SK-N-SH (cell line): ENCODE measurements at regions not wholly inside any gene's neighbourhood (a gene's known extent, or its start where the extent isn't known, plus 50 kb on each side); places are given as distances from the start of the nearest gene placed in this dataset.

Experiments
- CTCF ChIP-seq: fragments of 200-600 bp; sonication (generic); IDR thresholded peaks from 2 replicates; pipeline ENCODE4 v1.6.1; 2017; ENCODE audit warnings: antibody characterized with exemption, mild to moderate bottlenecking, moderate library complexity
- FOSL2 ChIP-seq: IDR thresholded peaks from 2 replicates; pipeline ENCODE4 v1.4.0; 2012; ENCODE audit warnings: low read depth, mild to moderate bottlenecking, moderate library complexity, borderline replicate concordance
- FOXM1 ChIP-seq: IDR thresholded peaks from 2 replicates; pipeline ENCODE4 v1.4.0; 2012; ENCODE audit warnings: low read depth, mild to moderate bottlenecking
- IRF3 ChIP-seq: fragments of 150-350 bp; IDR thresholded peaks from 2 replicates; pipeline ENCODE4 v1.6.1; 2016; ENCODE audit warnings: mild to moderate bottlenecking, low read depth, low read length
- MAX ChIP-seq: IDR thresholded peaks from 2 replicates; pipeline ENCODE4 v1.4.0; 2012; ENCODE audit warnings: low read depth
- PBX3 ChIP-seq: IDR thresholded peaks from 2 replicates; pipeline ENCODE4; 2012
- POLR2AphosphoS5 ChIP-seq: IDR thresholded peaks from 2 replicates; pipeline ENCODE4 v1.6.1; 2012; ENCODE audit warnings: low read depth, low read length
- RAD21 ChIP-seq: IDR thresholded peaks from 2 replicates; pipeline ENCODE4 v1.6.1; 2012; ENCODE audit warnings: mild to moderate bottlenecking, low read length
- RCOR1 ChIP-seq: fragments of 150-350 bp; IDR thresholded peaks from 2 replicates; pipeline ENCODE4 v1.6.1; 2017; ENCODE audit warnings: antibody characterized with exemption, low read length
- SIN3A ChIP-seq: IDR thresholded peaks from 2 replicates; pipeline ENCODE4 v1.6.1; 2012; ENCODE audit warnings: low read depth, mild to moderate bottlenecking, low read length, moderate library complexity, borderline replicate concordance
- YY1 ChIP-seq: IDR thresholded peaks from 2 replicates; pipeline ENCODE4 v1.4.0; 2012; ENCODE audit warnings: low read depth, mild to moderate bottlenecking

DNA sequence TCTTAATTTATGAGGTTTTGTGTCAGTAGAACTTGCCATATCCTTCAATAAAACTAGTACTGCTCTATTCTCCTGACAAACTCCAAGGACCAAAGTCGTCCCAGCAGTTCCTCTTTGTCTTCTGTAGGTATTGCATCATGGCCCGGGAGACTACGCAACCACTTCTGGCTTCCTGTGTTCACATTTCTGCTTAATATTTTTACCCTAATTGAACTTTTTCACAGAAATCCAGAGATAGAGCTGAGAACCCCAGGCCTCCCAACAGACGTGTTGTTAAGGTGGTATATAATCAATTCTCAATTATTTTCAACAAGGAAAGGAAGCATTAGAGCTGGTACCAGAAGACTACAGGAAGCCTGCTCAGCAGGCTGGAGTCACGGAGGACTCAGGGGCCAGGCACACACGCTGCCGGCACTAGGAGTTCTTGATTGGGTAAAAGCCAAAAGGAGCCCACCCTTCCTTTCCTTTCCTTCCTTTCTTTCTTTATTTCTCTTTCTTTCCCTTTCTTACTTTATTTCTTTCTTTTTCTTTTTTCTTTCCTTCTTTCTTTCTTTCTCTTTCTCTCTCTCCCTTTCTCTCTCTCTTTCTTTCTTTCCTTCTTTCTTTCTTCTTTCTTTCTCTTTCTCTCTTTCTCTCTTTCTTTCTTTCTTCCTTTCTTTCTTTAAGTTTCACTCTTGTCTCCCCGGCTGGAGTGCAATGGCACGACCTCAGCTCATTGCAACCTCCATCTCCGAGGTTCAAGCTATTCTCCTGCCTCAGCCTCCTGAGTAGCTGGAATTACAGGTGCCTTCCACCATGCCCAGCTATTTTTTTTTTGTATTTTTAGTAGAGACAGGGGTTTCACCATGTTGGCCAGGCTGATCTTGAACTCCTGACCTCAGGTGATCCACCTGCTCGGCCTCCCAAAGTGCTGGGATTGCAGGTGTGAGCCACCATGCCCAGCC lies 173.7 kb downstream of the ZBTB18 start:
- TF ChIP-seq CTCF (no peak), FOSL2 (no peak), YY1 (no peak), PBX3 (no peak), RCOR1 (no peak), MAX (no peak), POLR2AphosphoS5 (no peak), RAD21 (no peak), SIN3A (no peak), FOXM1 (no peak), IRF3 (no peak)
